H9 (cell line): ENCODE measurements at regions not wholly inside any gene's neighbourhood (a gene's known extent, or its start where the extent isn't known, plus 50 kb on each side); places are given as distances from the start of the nearest gene placed in this dataset.

Experiments used
- DNase-seq: peaks from one replicate; pipeline ENCODE4 v3.0.0-alpha.2; 2017
- H2AFZ ChIP-seq: one replicate; pipeline ENCODE4 v1.6.1; 2013; ENCODE audit warnings: mild to moderate bottlenecking, low read length, control low read depth, moderate library complexity
- H2AK5ac ChIP-seq: 2 replicates; pipeline ENCODE4 v1.6.1; 2013; ENCODE audit warnings: low read length, control low read depth, mixed read lengths; ENCODE audit not compliant: insufficient read length
- H2BK120ac ChIP-seq: one replicate; pipeline ENCODE4 v1.6.1; 2013; ENCODE audit warnings: low read depth, mild to moderate bottlenecking, low read length, control low read depth, inconsistent platforms; ENCODE audit not compliant: poor library complexity, severe bottlenecking
- H2BK12ac ChIP-seq: 2 replicates; pipeline ENCODE4 v1.6.1; 2013; ENCODE audit warnings: low read length, control low read depth, mixed read lengths, low read depth; ENCODE audit not compliant: insufficient read length
- H2BK15ac ChIP-seq: 2 replicates; pipeline ENCODE4 v1.6.1; 2013; ENCODE audit warnings: low read depth, low read length, control low read depth
- H2BK20ac ChIP-seq: one replicate; pipeline ENCODE4 v1.6.1; 2013; ENCODE audit warnings: low read depth, mild to moderate bottlenecking, low read length, control low read depth, inconsistent platforms; ENCODE audit not compliant: poor library complexity, severe bottlenecking
- H2BK5ac ChIP-seq: 2 replicates; pipeline ENCODE4 v1.6.1; 2013; ENCODE audit warnings: low read length, control low read depth, mixed read lengths; ENCODE audit not compliant: insufficient read length
- H3K14ac ChIP-seq: 2 replicates; pipeline ENCODE4 v1.6.1; 2013; ENCODE audit warnings: low read length, control low read depth; ENCODE audit not compliant: insufficient read depth
- H3K18ac ChIP-seq: 2 replicates; pipeline ENCODE4 v1.6.1; 2013; ENCODE audit warnings: low read depth, mild to moderate bottlenecking, mixed read lengths, low read length, control low read depth; ENCODE audit not compliant: insufficient read length
- H3K23ac ChIP-seq: 2 replicates; pipeline ENCODE4 v1.6.1; 2013; ENCODE audit warnings: low read length, control low read depth, mixed read lengths, low read depth; ENCODE audit not compliant: insufficient read length
- H3K23me2 ChIP-seq: 2 replicates; pipeline ENCODE4 v1.6.1; 2013; ENCODE audit warnings: low read depth, mild to moderate bottlenecking, mixed read lengths, low read length, control low read depth; ENCODE audit not compliant: insufficient read length, poor library complexity, severe bottlenecking
- H3K27ac ChIP-seq: 2 replicates; pipeline ENCODE4 v1.5.1; 2013; ENCODE audit warnings: low read length, control low read depth, mixed read lengths, low read depth; ENCODE audit not compliant: insufficient read length
- H3K27me3 ChIP-seq: 2 replicates; pipeline ENCODE4 v1.6.1; 2013; ENCODE audit warnings: low read length, control low read depth, inconsistent platforms; ENCODE audit not compliant: insufficient read depth
- H3K4ac ChIP-seq: 2 replicates; pipeline ENCODE4 v1.6.1; 2013; ENCODE audit warnings: low read depth, mild to moderate bottlenecking, control low read depth, inconsistent platforms, low read length, moderate library complexity
- H3K4me1 ChIP-seq: 2 replicates; pipeline ENCODE4 v1.6.1; 2013; ENCODE audit warnings: low read length, control low read depth, inconsistent platforms; ENCODE audit not compliant: insufficient read depth
- H3K4me2 ChIP-seq: 2 replicates; pipeline ENCODE4 v1.6.1; 2013; ENCODE audit warnings: low read length, control low read depth, mixed read lengths; ENCODE audit not compliant: insufficient read length, insufficient read depth
- H3K56ac ChIP-seq: 2 replicates; pipeline ENCODE4 v1.6.1; 2013; ENCODE audit warnings: low read depth, mild to moderate bottlenecking, mixed read lengths, low read length, control low read depth; ENCODE audit not compliant: insufficient read length
- H3K79me1 ChIP-seq: 2 replicates; pipeline ENCODE4 v1.6.1; 2013; ENCODE audit warnings: low read depth, mild to moderate bottlenecking, moderate library complexity, low read length, control low read depth, inconsistent platforms; ENCODE audit not compliant: insufficient read depth, poor library complexity, severe bottlenecking
- H3K79me2 ChIP-seq: 2 replicates; pipeline ENCODE4 v1.6.1; 2013; ENCODE audit warnings: low read length, control low read depth, inconsistent platforms; ENCODE audit not compliant: insufficient read depth
- H3K9ac ChIP-seq: 2 replicates; pipeline ENCODE4 v1.6.1; 2013; ENCODE audit warnings: low read length, control low read depth, mixed read lengths; ENCODE audit not compliant: insufficient read length; ENCODE audit errors: extremely low read depth
- H3K9me3 ChIP-seq: one replicate; pipeline ENCODE4 v1.6.1; 2013; ENCODE audit warnings: low read depth, low read length, inconsistent platforms; ENCODE audit not compliant: control insufficient read depth
- H3T11ph ChIP-seq: one replicate; pipeline ENCODE4 v1.6.1; 2013; ENCODE audit warnings: mild to moderate bottlenecking, low read length, control low read depth, inconsistent platforms
- H4K20me1 ChIP-seq: one replicate; pipeline ENCODE4 v1.6.1; 2013; ENCODE audit not compliant: control insufficient read depth, insufficient read length, insufficient read depth
- H4K5ac ChIP-seq: 2 replicates; pipeline ENCODE4 v1.6.1; 2013; ENCODE audit warnings: low read depth, mild to moderate bottlenecking, mixed read lengths, low read length, control low read depth; ENCODE audit not compliant: insufficient read length
- H4K8ac ChIP-seq: replicated peaks from 2 replicates; pipeline ENCODE4 v1.6.1; 2013; ENCODE audit warnings: low read length, control low read depth, mixed read lengths, low read depth; ENCODE audit not compliant: insufficient read length
- H4K91ac ChIP-seq: 2 replicates; pipeline ENCODE4 v1.6.1; 2013; ENCODE audit warnings: low read depth, mild to moderate bottlenecking, moderate library complexity, mixed read lengths, low read length, control low read depth; ENCODE audit not compliant: insufficient read length
- H3K27ac Mint-ChIP-seq, 3 experiments: 2 replicates in 2 of 3; 3 replicates in 1 of 3; pipeline ENCODE4 v1.8.0; 2020 to 2021; ENCODE audit warnings: mixed read lengths in 3 of 3, mild to moderate bottlenecking in 1 of 3, moderate library complexity in 1 of 3
- H3K27me3 Mint-ChIP-seq: 2 replicates; pipeline ENCODE4 v1.8.0; 2021; ENCODE audit warnings: low read depth, mild to moderate bottlenecking, moderate library complexity, mixed read lengths
- H3K36me3 Mint-ChIP-seq, 3 experiments: 2 replicates in 2 of 3; 3 replicates in 1 of 3; pipeline ENCODE4 v1.8.0; 2020 to 2021; ENCODE audit warnings: low read depth in 3 of 3, mixed read lengths in 3 of 3; ENCODE audit not compliant: insufficient read depth in 1 of 3
- H3K4me1 Mint-ChIP-seq, 2 experiments: 2 replicates each; pipeline ENCODE4 v1.8.0; 2020; ENCODE audit warnings: mixed read lengths in 2 of 2
- H3K4me3 Mint-ChIP-seq, 2 experiments: 2 replicates in 1 of 2; 3 replicates in 1 of 2; pipeline ENCODE4 v1.8.0; 2020 to 2021; ENCODE audit warnings: mild to moderate bottlenecking in 2 of 2, mixed read lengths in 2 of 2, moderate library complexity in 1 of 2
- H3K9me3 Mint-ChIP-seq, 2 experiments: 2 replicates in 1 of 2; 3 replicates in 1 of 2; pipeline ENCODE4 v1.8.0; 2020; ENCODE audit warnings: mild to moderate bottlenecking in 2 of 2, mixed read lengths in 2 of 2, moderate library complexity in 1 of 2
- TF ChIP-seq, protein P1 (sequence below): fragments of 200-600 bp; sonication (generic); conservative IDR thresholded peaks from 3 replicates; pipeline ENCODE4 v1.8.0; 2021; ENCODE audit warnings: antibody characterized with exemption, mild to moderate bottlenecking

GRCh38 chr11:112533682-112534081 is 273.0 kb upstream of the PLET1 start:
- no peak overlapping the region for H3K14ac ChIP-seq
- H3K56ac ChIP-seq = no peak overlapping the region
- H3K27ac Mint-ChIP-seq = no peak overlapping the region
- no peak overlapping the region for H3K27ac ChIP-seq
- no peak overlapping the region for H3K23ac ChIP-seq
- H4K5ac ChIP-seq = no peak overlapping the region
- H2BK15ac ChIP-seq = no peak overlapping the region
- H2BK20ac ChIP-seq = no peak overlapping the region
- H2BK120ac ChIP-seq = no peak overlapping the region
- no peaks in the 10 kb centered on the region for H3K36me3 Mint-ChIP-seq
- TF ChIP-seq, protein P1, sequence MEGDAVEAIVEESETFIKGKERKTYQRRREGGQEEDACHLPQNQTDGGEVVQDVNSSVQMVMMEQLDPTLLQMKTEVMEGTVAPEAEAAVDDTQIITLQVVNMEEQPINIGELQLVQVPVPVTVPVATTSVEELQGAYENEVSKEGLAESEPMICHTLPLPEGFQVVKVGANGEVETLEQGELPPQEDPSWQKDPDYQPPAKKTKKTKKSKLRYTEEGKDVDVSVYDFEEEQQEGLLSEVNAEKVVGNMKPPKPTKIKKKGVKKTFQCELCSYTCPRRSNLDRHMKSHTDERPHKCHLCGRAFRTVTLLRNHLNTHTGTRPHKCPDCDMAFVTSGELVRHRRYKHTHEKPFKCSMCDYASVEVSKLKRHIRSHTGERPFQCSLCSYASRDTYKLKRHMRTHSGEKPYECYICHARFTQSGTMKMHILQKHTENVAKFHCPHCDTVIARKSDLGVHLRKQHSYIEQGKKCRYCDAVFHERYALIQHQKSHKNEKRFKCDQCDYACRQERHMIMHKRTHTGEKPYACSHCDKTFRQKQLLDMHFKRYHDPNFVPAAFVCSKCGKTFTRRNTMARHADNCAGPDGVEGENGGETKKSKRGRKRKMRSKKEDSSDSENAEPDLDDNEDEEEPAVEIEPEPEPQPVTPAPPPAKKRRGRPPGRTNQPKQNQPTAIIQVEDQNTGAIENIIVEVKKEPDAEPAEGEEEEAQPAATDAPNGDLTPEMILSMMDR = no peak
- peaks cover 14% of the 10 kb centered on the region for H3K27me3 Mint-ChIP-seq
- H3K79me1 ChIP-seq = no peaks in the 10 kb centered on the region
- no peaks in the 10 kb centered on the region for H3K27me3 ChIP-seq
- H2AK5ac ChIP-seq = no peak overlapping the region
- no peak overlapping the region for H4K8ac ChIP-seq
- no peak overlapping the region for H3T11ph ChIP-seq
- H3K4me1 Mint-ChIP-seq = no peaks in the 10 kb centered on the region
- H4K91ac ChIP-seq = no peak overlapping the region
- H3K79me2 ChIP-seq = no peaks in the 10 kb centered on the region
- H2BK5ac ChIP-seq = no peak overlapping the region
- DNase-seq = no peak
- no peak overlapping the region for H3K18ac ChIP-seq
- no peaks in the 10 kb centered on the region; a peak in 1 of 5 replicates for H3K9me3 Mint-ChIP-seq
- H2BK12ac ChIP-seq = no peak overlapping the region
- no peak overlapping the region for H3K4me2 ChIP-seq
- no peak overlapping the region; a peak in 1 of 5 replicates for H3K4me3 Mint-ChIP-seq
- no peaks in the 10 kb centered on the region for H3K9me3 ChIP-seq
- no peaks in the 10 kb centered on the region for H4K20me1 ChIP-seq
- no peaks in the 10 kb centered on the region for H3K4me1 ChIP-seq
- H3K9ac ChIP-seq = no peak overlapping the region
- no peak overlapping the region for H3K4ac ChIP-seq
- H3K23me2 ChIP-seq = no peaks in the 10 kb centered on the region
- H2AFZ ChIP-seq = no peak overlapping the region
